HG03103 (cell line): ENCODE measurements at regions not wholly inside any gene's neighbourhood (a gene's known extent, or its start where the extent isn't known, plus 50 kb on each side); places are given as distances from the start of the nearest gene placed in this dataset.
A peak's percentile ranks its signal among the peaks of the same experiment; 100 is the strongest.

Experiments used
- ATAC-seq: cut with Tn5 transposase; IDR thresholded peaks from one replicate; pipeline ENCODE4 v1.9.1; 2021; ENCODE audit warnings: low read depth; ENCODE audit not compliant: unreplicated experiment

DNA sequence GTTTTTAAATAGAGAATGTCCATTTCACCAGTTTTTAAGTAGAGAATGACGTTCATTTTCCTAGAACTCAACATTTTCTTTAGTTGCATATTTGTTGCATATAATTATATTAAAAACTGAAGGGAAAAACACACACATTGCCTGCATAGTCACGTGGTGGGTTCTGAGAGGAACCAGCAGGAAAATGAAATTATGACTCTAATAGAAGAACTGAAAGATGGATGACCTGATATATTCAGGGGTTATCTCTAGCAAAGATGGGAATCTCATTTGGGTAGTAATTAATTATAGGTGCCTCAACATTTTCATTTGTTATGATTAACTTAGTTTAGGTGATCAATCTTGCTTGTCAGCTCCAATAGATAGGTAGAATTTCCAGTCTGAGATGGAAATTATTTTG lies 288.3 kb downstream of the TRIB2 start:
- ATAC-seq: no peak

GRCh38 chr2:13005761-13006335 lies 289.1 kb downstream of the TRIB2 start:
- ATAC-seq: no peak

DNA sequence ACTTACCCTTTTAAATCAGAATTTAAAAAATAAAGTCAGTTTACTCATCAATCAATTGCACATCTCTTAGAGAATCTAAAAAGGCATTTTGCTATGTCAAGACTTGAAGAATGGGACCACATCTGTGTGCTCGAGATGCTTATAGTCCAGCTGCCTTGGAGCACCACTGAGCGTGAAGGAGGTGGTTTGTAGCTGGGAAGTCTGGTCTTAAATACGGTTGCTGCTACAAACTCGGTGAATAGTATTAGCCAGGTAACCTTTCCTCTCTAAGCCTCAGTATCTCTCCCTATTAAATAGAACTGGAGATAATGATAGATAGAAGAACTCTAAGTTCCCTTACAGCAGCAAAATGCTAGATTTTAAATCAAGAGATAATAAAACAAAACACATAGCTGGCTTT lies 289.7 kb downstream of the TRIB2 start:
- no peak for ATAC-seq

- peak; percentile 75 for ATAC-seq
These were observed 290.3 kb downstream of the TRIB2 start for GRCh38 chr2:13006829-13007717.

DNA sequence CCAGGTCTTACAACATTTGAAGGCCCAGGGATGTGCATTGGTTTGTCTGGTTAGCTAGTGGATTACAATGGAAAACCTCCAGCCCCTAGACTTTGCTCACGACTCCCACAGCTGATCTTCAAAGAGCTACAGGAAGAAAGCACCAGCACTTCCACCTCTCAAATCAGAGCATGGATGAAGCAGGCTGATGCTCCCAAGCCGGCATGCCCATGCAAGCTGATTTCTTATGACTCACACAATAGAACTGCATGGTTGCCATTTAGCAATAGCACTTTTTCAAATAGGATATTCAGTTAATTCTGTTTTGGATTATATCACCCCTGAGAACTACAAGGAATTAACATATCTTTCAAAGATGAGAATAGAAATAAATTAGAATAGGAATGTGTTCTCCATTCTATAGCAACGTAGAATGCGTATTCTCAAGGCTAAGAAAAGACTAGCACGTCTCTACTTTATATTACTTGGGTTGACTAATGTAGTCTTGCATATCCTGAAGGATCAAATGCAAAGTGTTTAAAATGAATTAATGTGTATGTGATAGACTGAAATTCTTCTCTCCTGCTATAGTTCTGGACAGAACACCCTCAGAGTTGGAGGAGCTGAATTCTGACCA lies 292.4 kb downstream of the TRIB2 start:
- ATAC-seq: no peak

DNA sequence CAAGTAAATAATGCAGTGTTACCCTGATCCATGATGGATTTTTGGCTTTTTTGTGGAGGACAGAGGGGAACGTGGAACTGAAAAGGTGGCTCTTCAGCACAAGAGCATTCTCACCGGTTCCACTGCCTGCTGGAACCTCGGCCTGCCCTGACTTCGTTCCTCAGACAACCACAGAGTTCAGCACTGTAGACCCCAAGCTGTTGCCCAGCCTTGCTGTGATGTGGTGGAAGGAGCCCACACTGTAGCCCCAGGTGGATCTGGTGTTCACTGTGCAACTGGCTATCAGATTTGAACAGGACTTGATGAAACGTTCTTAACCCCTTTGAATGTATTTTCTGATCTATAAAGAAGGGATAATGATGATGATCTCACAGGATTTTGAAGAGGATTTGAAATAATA lies 293.5 kb downstream of the TRIB2 start:
- ATAC-seq: no peak

DNA sequence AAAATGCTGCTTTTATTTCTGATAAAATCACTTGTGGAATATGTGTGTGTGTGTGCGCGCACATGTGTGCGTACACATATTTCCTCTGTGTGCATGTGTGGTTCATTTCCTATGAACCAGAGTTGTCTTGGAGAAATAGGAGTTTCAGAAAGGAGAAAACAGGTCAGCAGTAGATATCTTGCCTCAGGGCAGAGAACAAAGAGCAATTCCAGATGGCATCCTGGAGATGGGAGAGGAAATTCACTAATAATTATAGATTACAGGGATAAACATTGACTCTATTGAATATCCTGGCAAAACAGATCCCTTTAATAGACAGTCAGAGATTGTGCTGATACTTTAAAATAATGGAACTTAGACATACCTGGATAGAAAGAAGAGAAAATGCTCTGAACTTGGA lies 298.0 kb downstream of the TRIB2 start:
- ATAC-seq: no peak

GRCh38 chr2:13015532-13016320 lies 299.0 kb downstream of the TRIB2 start:
- ATAC-seq: no peak

DNA sequence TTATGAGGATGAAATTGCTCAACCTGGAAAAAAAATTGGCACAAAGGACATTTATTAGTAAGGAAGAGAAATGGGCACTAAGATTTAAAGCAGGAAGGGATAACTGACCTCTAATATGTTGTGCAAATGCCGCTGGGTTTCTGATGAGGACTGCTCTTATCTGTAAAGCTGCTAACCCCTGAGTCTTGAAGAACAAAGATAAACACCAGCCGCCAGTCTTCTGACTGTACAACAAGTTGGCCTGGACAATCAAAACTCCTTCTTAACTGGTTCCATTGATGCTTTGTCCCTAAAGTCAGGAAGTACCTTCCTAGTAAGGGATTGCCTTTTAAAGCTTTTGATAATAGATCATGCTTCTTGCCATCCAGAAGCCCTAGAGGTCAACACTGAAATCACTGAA lies 301.8 kb downstream of the TRIB2 start:
- ATAC-seq: no peak

- no peak for ATAC-seq
These were observed 303.0 kb downstream of the TRIB2 start for GRCh38 chr2:13019781-13020180.

DNA sequence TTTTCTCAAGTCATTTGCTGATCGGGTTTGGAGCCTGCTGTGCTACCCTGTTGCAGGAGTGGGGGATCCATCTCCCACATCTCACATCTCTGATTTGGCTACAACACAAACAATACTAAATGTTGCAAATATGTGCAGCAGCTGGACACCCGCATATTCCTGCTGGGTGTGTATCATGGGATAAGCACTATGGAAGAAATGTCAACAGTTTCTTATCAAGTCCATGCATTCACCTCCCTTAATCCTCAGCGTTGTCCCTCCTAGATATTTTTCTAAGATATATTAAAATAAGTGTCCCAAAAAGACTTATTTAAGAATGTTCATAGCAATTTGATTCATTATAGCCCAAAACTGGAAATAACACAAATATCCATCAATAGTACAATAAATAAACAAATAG lies 303.7 kb downstream of the TRIB2 start:
- ATAC-seq: no peak

DNA sequence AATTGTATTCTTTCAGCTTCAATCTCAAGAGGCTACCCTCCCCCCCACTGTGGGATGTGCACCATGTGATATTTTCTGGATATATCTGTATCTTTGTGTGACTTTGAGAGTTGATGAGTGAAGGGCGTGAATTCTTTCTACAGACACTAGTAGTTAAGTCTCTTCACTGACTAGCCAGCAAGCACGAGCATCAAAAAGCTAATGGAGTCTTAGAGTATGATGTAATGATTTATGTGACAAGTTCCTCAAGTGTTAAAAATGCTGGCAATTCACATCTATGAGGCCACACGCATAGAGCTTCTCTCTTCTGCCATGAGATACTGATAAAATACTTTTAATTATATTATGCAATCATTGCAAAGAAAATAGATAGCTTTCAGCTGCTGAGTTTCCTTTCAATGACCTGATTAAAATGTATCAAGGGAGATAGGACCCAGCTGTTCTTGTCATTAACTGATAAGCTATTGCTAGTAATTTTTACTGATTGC lies 304.8 kb downstream of the TRIB2 start:
- no peak for ATAC-seq

- no peak for ATAC-seq
These were observed 313.9 kb downstream of the TRIB2 start for GRCh38 chr2:13030606-13031005.

- no peak for ATAC-seq
These were observed 318.1 kb downstream of the TRIB2 start for GRCh38 chr2:13034861-13035260.

GRCh38 chr2:13035866-13036265 lies 319.1 kb downstream of the TRIB2 start:
- no peak for ATAC-seq

DNA sequence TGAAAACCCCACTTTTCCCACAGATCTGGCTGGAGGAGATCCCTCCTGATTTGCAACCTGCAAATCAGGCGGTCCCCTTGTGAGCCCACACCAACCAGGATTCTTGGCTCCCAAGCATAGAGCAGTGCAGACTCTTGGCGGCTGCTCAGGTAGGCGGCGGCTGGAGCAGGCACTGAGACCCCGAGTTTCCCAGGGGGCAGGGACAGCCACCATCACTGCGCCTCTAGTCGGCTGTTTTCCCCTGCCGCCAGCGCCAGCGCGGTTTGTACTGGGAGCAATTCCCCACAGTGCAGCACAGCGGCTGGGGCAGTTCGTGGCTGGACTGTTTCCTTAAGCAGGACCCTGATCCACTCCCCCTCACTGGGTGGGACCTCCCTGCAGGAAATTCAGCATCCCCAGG lies 323.3 kb downstream of the TRIB2 start:
- ATAC-seq: no peak

DNA sequence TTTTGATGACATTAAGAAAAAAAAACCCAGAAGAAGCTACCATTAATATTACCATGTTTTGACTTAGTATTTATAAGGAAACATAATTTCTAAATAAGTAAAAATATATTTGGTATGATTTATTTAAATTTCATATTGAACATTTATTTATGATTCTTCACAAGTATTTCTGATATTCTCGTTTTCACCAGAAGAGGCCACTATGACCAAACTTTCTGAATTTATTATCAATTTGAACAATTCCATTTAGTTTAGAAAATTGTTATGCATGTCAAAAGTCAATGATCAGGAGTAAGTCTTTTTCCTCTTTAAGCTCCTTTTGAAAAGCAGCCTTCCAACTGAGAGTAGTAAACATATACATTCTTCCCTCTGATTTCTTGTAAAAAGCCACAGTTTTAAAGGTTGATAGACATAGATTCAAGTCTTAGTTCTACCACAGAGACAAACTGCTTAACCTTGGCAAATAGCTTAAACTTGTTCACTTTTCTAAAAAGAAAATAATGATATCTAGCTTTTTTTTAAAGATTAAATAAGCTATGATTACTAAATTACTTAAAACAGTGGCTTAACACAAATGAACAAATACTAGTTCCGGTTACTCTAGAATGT lies 329.9 kb downstream of the TRIB2 start:
- no peak for ATAC-seq

- ATAC-seq: no peak
These were observed 334.0 kb downstream of the TRIB2 start for GRCh38 chr2:13050764-13051163.

DNA sequence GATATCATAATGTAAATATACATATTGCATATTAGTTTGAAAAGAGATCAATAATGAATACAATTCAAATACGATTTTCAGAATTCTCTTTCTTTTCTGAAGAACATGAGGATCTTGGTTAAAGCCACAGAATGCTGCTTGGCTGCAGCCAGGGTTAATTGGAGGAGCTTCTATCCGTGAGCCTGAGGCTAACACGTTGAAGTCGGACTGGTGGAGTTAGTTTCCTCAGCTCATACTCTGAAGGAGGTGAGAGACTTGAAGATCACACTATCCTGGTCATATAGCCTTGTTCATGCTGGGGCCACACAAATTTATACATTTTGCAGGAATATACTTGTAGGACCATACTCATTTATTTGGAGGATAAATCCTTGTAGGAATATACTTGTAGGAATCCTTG lies 335.8 kb downstream of the TRIB2 start:
- no peak for ATAC-seq

- no peak for ATAC-seq
These were observed 339.6 kb downstream of the TRIB2 start for GRCh38 chr2:13056259-13056843.
